Muscle layer of duodenum (tissue), 2 donors: ENCODE measurements at regions not wholly inside any gene's neighbourhood (a gene's known extent, or its start where the extent isn't known, plus 50 kb on each side); places are given as distances from the start of the nearest gene placed in this dataset.

Experiments used
- H3K27ac ChIP-seq: one replicate; pipeline ENCODE4 v1.7.0; 2013; ENCODE audit warnings: mild to moderate bottlenecking, low read length
- H3K27me3 ChIP-seq: one replicate; pipeline ENCODE4 v1.7.0; 2013; ENCODE audit warnings: low read depth, mild to moderate bottlenecking, control low read depth, low read length
- H3K36me3 ChIP-seq, 2 donors: one replicate each; pipeline ENCODE4 v1.7.0; 2013; ENCODE audit warnings: low read length in 2 of 2, control low read depth in 1 of 2, mild to moderate bottlenecking in 1 of 2; ENCODE audit not compliant: insufficient read depth in 2 of 2, control insufficient read depth in 1 of 2
- H3K4me1 ChIP-seq, 2 donors: one replicate each; pipeline ENCODE4 v1.7.0; 2013; ENCODE audit warnings: low read length in 2 of 2, mild to moderate bottlenecking in 2 of 2, control low read depth in 1 of 2, moderate library complexity in 1 of 2; ENCODE audit not compliant: insufficient read depth in 2 of 2, control insufficient read depth in 1 of 2
- H3K4me3 ChIP-seq, 2 donors: one replicate each; pipeline ENCODE4 v1.7.0; 2013; ENCODE audit warnings: low read length in 2 of 2, low read depth in 1 of 2, mild to moderate bottlenecking in 1 of 2
- H3K9me3 ChIP-seq, 2 donors: one replicate each; pipeline ENCODE4 v1.7.0; 2013; ENCODE audit warnings: low read length in 2 of 2, control low read depth in 1 of 2, mild to moderate bottlenecking in 1 of 2; ENCODE audit not compliant: control insufficient read depth in 1 of 2
- donor health status: healthy.

GRCh38 chrX:10855845-10856244, 235.5 kb upstream of the MID1 start:
- Histone ChIP-seq H3K27ac (no peak overlapping the region), H3K4me1 (no peaks in the 10 kb centered on the region)

GRCh38 chrX:10856797-10857196, 236.4 kb upstream of the MID1 start:
- Histone ChIP-seq H3K36me3 (no peaks in the 10 kb centered on the region), H3K27ac (no peak overlapping the region), H3K4me3 (no peak overlapping the region), H3K9me3 (no peaks in the 10 kb centered on the region), H3K4me1 (no peaks in the 10 kb centered on the region), H3K27me3 (no peaks in the 10 kb centered on the region)

More at GRCh38 chrX:10855845-10856244, 235.5 kb upstream of the MID1 start:
- no peak overlapping the region for H3K4me3 ChIP-seq
- no peaks in the 10 kb centered on the region for H3K9me3 ChIP-seq
- H3K36me3 ChIP-seq: no peaks in the 10 kb centered on the region
- no peaks in the 10 kb centered on the region for H3K27me3 ChIP-seq

GRCh38 chrX:10859353-10859752, 239.0 kb upstream of the MID1 start:
- no peak overlapping the region for H3K4me3 ChIP-seq
- no peaks in the 10 kb centered on the region for H3K9me3 ChIP-seq
- H3K27me3 ChIP-seq: no peaks in the 10 kb centered on the region
- no peaks in the 10 kb centered on the region for H3K36me3 ChIP-seq
- no peaks in the 10 kb centered on the region for H3K4me1 ChIP-seq
- no peak overlapping the region for H3K27ac ChIP-seq

GRCh38 chrX:10875995-10876394, 235.1 kb upstream of the HCCS start:
- H3K4me1 ChIP-seq: no peaks in the 10 kb centered on the region
- no peaks in the 10 kb centered on the region for H3K27me3 ChIP-seq
- H3K9me3 ChIP-seq: no peaks in the 10 kb centered on the region
- no peaks in the 10 kb centered on the region for H3K36me3 ChIP-seq
- H3K27ac ChIP-seq: no peak overlapping the region
- H3K4me3 ChIP-seq: no peak overlapping the region

GRCh38 chrX:10882484-10882883, 228.6 kb upstream of the HCCS start:
- Histone ChIP-seq H3K4me1 (no peaks in the 10 kb centered on the region), H3K4me3 (no peak overlapping the region), H3K36me3 (no peaks in the 10 kb centered on the region), H3K27ac (no peak overlapping the region), H3K27me3 (no peaks in the 10 kb centered on the region), H3K9me3 (no peaks in the 10 kb centered on the region)

- no peaks in the 10 kb centered on the region for H3K4me1 ChIP-seq
- H3K27ac ChIP-seq: no peak overlapping the region
- no peaks in the 10 kb centered on the region for H3K36me3 ChIP-seq
- H3K9me3 ChIP-seq: no peaks in the 10 kb centered on the region
- H3K27me3 ChIP-seq: no peaks in the 10 kb centered on the region
- no peak overlapping the region for H3K4me3 ChIP-seq
Measured at GRCh38 chrX:10884246-10884645, 226.9 kb upstream of the HCCS start.

GRCh38 chrX:10892621-10893225, 218.4 kb upstream of the HCCS start:
- Histone ChIP-seq H3K36me3 (no peaks in the 10 kb centered on the region), H3K27me3 (no peaks in the 10 kb centered on the region), H3K4me3 (no peak overlapping the region), H3K27ac (no peak overlapping the region), H3K9me3 (no peaks in the 10 kb centered on the region), H3K4me1 (no peaks in the 10 kb centered on the region)

- Histone ChIP-seq H3K36me3 (no peaks in the 10 kb centered on the region), H3K27me3 (no peaks in the 10 kb centered on the region), H3K9me3 (no peaks in the 10 kb centered on the region), H3K27ac (no peak overlapping the region), H3K4me1 (no peaks in the 10 kb centered on the region), H3K4me3 (no peak overlapping the region)
Measured at GRCh38 chrX:10893366-10893765, 217.8 kb upstream of the HCCS start.

- H3K4me1 ChIP-seq: no peaks in the 10 kb centered on the region
- H3K27me3 ChIP-seq: no peaks in the 10 kb centered on the region
- H3K36me3 ChIP-seq: no peaks in the 10 kb centered on the region
- no peak overlapping the region for H3K27ac ChIP-seq
- no peak overlapping the region for H3K4me3 ChIP-seq
- no peaks in the 10 kb centered on the region for H3K9me3 ChIP-seq
Measured at GRCh38 chrX:10893976-10894375, 217.2 kb upstream of the HCCS start.

- Histone ChIP-seq H3K4me1 (no peaks in the 10 kb centered on the region), H3K4me3 (no peak overlapping the region), H3K27me3 (no peaks in the 10 kb centered on the region), H3K27ac (no peak overlapping the region), H3K36me3 (no peaks in the 10 kb centered on the region), H3K9me3 (no peaks in the 10 kb centered on the region)
Measured at GRCh38 chrX:10897768-10898167, 213.4 kb upstream of the HCCS start.

- no peak overlapping the region for H3K4me3 ChIP-seq
- H3K27me3 ChIP-seq: no peaks in the 10 kb centered on the region
- no peaks in the 10 kb centered on the region for H3K36me3 ChIP-seq
- no peak overlapping the region for H3K27ac ChIP-seq
- no peaks in the 10 kb centered on the region for H3K4me1 ChIP-seq
- H3K9me3 ChIP-seq: no peaks in the 10 kb centered on the region
Measured at GRCh38 chrX:10900585-10901289, 210.4 kb upstream of the HCCS start.

GRCh38 chrX:10901290-10901633, 209.9 kb upstream of the HCCS start:
- no peaks in the 10 kb centered on the region for H3K27me3 ChIP-seq
- no peak overlapping the region for H3K27ac ChIP-seq
- no peaks in the 10 kb centered on the region for H3K36me3 ChIP-seq
- no peaks in the 10 kb centered on the region for H3K9me3 ChIP-seq
- no peak overlapping the region for H3K4me3 ChIP-seq
- no peaks in the 10 kb centered on the region for H3K4me1 ChIP-seq
